GM23338 (cell line): ENCODE measurements at regions not wholly inside any gene's neighbourhood (a gene's known extent, or its start where the extent isn't known, plus 50 kb on each side); places are given as distances from the start of the nearest gene placed in this dataset.

Experiments
- ATAC-seq: fragments of 200-7000 bp; cut with Tn5 transposase; 3 replicates; pipeline ENCODE4 v1.9.1; 2020
- DNase-seq: peaks from one replicate; pipeline ENCODE4 v3.0.0-alpha.2; 2015; ENCODE audit warnings: low spot score
- H2AFZ ChIP-seq: fragments of 200-600 bp; sonication (generic); 2 replicates; pipeline ENCODE4 v1.8.0; 2016; ENCODE audit warnings: antibody characterized with exemption, mild to moderate bottlenecking, moderate library complexity
- H3F3A ChIP-seq: fragments of 200-600 bp; sonication (generic); replicated peaks from 2 replicates; pipeline ENCODE4 v1.8.0; 2017; ENCODE audit warnings: antibody characterized with exemption, mixed run types, low read depth
- H3K27ac ChIP-seq: fragments of 200-600 bp; sonication (generic); 2 replicates; pipeline ENCODE4 v1.6.1; 2016; ENCODE audit warnings: low read depth
- H3K27me3 ChIP-seq: fragments of 200-600 bp; sonication (generic); 2 replicates; pipeline ENCODE4 v1.8.0; 2016; ENCODE audit warnings: mild to moderate bottlenecking, mixed run types, moderate library complexity; ENCODE audit not compliant: insufficient read depth
- H3K36me3 ChIP-seq: fragments of 200-600 bp; sonication (generic); 2 replicates; pipeline ENCODE4 v1.8.0; 2016; ENCODE audit warnings: mild to moderate bottlenecking; ENCODE audit not compliant: insufficient read depth
- H3K4me1 ChIP-seq: fragments of 200-600 bp; sonication (generic); 2 replicates; pipeline ENCODE4 v1.8.0; 2016; ENCODE audit warnings: mild to moderate bottlenecking, moderate library complexity; ENCODE audit not compliant: insufficient read depth
- H3K4me2 ChIP-seq: fragments of 200-600 bp; sonication (generic); 2 replicates; pipeline ENCODE4 v1.7.1; 2017; ENCODE audit warnings: mixed run types
- H3K4me3 ChIP-seq: fragments of 200-600 bp; sonication (generic); 2 replicates; pipeline ENCODE4 v1.6.1; 2016; ENCODE audit warnings: mixed run types
- H3K79me2 ChIP-seq: fragments of 200-600 bp; sonication (generic); replicated peaks from 2 replicates; pipeline ENCODE4 v1.8.0; 2017; ENCODE audit warnings: mild to moderate bottlenecking; ENCODE audit not compliant: insufficient read depth
- H3K9me2 ChIP-seq: fragments of 200-600 bp; sonication (generic); 2 replicates; pipeline ENCODE4 v1.8.0; 2017; ENCODE audit not compliant: insufficient read depth
- H4K20me1 ChIP-seq: fragments of 200-600 bp; sonication (generic); replicated peaks from 2 replicates; pipeline ENCODE4 v1.8.0; 2017; ENCODE audit warnings: mild to moderate bottlenecking; ENCODE audit not compliant: insufficient read depth
- H3K27ac Mint-ChIP-seq: 2 replicates; pipeline ENCODE4 v1.8.0; 2020; ENCODE audit warnings: inconsistent platforms, mild to moderate bottlenecking, moderate library complexity, mixed read lengths
- H3K27me3 Mint-ChIP-seq: 3 replicates; pipeline ENCODE4 v1.8.0; 2022; ENCODE audit warnings: low read depth, mild to moderate bottlenecking, moderate library complexity, mixed read lengths, inconsistent platforms; ENCODE audit not compliant: insufficient read depth, poor library complexity
- H3K36me3 Mint-ChIP-seq: 3 replicates; pipeline ENCODE4 v1.8.0; 2021; ENCODE audit warnings: low read depth, mild to moderate bottlenecking, inconsistent platforms, moderate library complexity, mixed read lengths
- H3K4me1 Mint-ChIP-seq: 3 replicates; pipeline ENCODE4 v1.8.0; 2020; ENCODE audit warnings: mild to moderate bottlenecking, inconsistent platforms, mixed read lengths
- H3K4me3 Mint-ChIP-seq: 3 replicates; pipeline ENCODE4 v1.8.0; 2021; ENCODE audit warnings: moderate library complexity, mild to moderate bottlenecking, inconsistent platforms, mixed read lengths
- H3K9me3 Mint-ChIP-seq: 3 replicates; pipeline ENCODE4 v1.8.0; 2020; ENCODE audit warnings: moderate library complexity, mild to moderate bottlenecking, inconsistent platforms, mixed read lengths
- CREB1 ChIP-seq: fragments of 250-450 bp; sonication (Bioruptor Pico); IDR thresholded peaks from 2 replicates; pipeline ENCODE4 v1.5.0; 2020; ENCODE audit warnings: low read depth, mild to moderate bottlenecking, moderate library complexity
- CTCF ChIP-seq, 2 experiments: fragments of 200-600 bp in 1 of 2; sonication (generic) in 1 of 2; conservative IDR thresholded peaks; 2 replicates each; pipeline versions ENCODE4 v1.5.1 to v1.6.1; 2016 to 2017; ENCODE audit warnings: antibody characterized with exemption in 2 of 2, low read depth in 2 of 2, mild to moderate bottlenecking in 2 of 2, moderate library complexity in 1 of 2
- ETS1 ChIP-seq: IDR thresholded peaks from 2 replicates; pipeline ENCODE4 v1.6.1; 2016; ENCODE audit warnings: antibody characterized with exemption
- EZH2 ChIP-seq: fragments of 200-600 bp; sonication (generic); IDR thresholded peaks from one replicate; pipeline ENCODE4 v1.8.0; 2017; ENCODE audit warnings: antibody characterized with exemption, mild to moderate bottlenecking, low read depth; ENCODE audit not compliant: unreplicated experiment
- EZH2phosphoT487 ChIP-seq: fragments of 200-600 bp; sonication (generic); IDR thresholded peaks from one replicate; pipeline ENCODE4 v1.8.1; 2018; ENCODE audit warnings: antibody characterized with exemption; ENCODE audit not compliant: unreplicated experiment
- JUNB ChIP-seq: IDR thresholded peaks from one replicate; pipeline ENCODE4 v1.6.1; 2016; ENCODE audit warnings: antibody characterized with exemption; ENCODE audit not compliant: unreplicated experiment
- NANOG ChIP-seq: IDR thresholded peaks from 2 replicates; pipeline ENCODE4 v1.6.1; 2016; ENCODE audit warnings: antibody characterized with exemption, borderline replicate concordance
- POLR2AphosphoS5 ChIP-seq: IDR thresholded peaks from 2 replicates; pipeline ENCODE4 v1.6.1; 2016; ENCODE audit warnings: antibody characterized with exemption, low read depth
- REST ChIP-seq: IDR thresholded peaks from one replicate; pipeline ENCODE4 v1.6.1; 2018; ENCODE audit warnings: antibody characterized with exemption; ENCODE audit not compliant: unreplicated experiment
- STAT1 ChIP-seq: IDR thresholded peaks from one replicate; pipeline ENCODE4 v1.6.1; 2016; ENCODE audit warnings: antibody characterized with exemption; ENCODE audit not compliant: unreplicated experiment
- ZNF114 ChIP-seq: fragments of 250-450 bp; sonication (Bioruptor Pico); IDR thresholded peaks from 2 replicates; pipeline ENCODE4 v1.5.0; 2020; ENCODE audit warnings: mild to moderate bottlenecking, moderate library complexity
- ZNF331 ChIP-seq: fragments of 250-450 bp; sonication (Bioruptor Pico); IDR thresholded peaks from 2 replicates; pipeline ENCODE4 v1.5.0; 2020; ENCODE audit warnings: low read depth, mild to moderate bottlenecking, moderate library complexity
- ZNF462 ChIP-seq: fragments of 250-450 bp; sonication (Bioruptor Pico); IDR thresholded peaks from 2 replicates; pipeline ENCODE4 v1.5.0; 2020; ENCODE audit warnings: mild to moderate bottlenecking, moderate library complexity

- no peaks in the 10 kb centered on the region for H3K27me3 ChIP-seq
- no peak overlapping the region for H2AFZ ChIP-seq
- Mint-ChIP-seq H3K27me3 (no peaks in the 10 kb centered on the region), H3K4me1 (no peaks in the 10 kb centered on the region), H3K27ac (no peak overlapping the region), H3K9me3 (peaks cover 6% of the 10 kb centered on the region; the same call in 1 of the 3 replicates), H3K36me3 (no peaks in the 10 kb centered on the region), H3K4me3 (no peak overlapping the region)
- H3K4me3 ChIP-seq, result no peak overlapping the region
- no peaks in the 10 kb centered on the region for H3F3A ChIP-seq
- no peak for ATAC-seq
- H3K4me1 ChIP-seq, result no peaks in the 10 kb centered on the region
- no peaks in the 10 kb centered on the region for H3K79me2 ChIP-seq
- H4K20me1 ChIP-seq, result no peaks in the 10 kb centered on the region
- TF ChIP-seq JUNB, result no peak
- TF ChIP-seq ZNF331, result no peak
- no peak for TF ChIP-seq ETS1
- no peak for TF ChIP-seq NANOG
- TF ChIP-seq POLR2AphosphoS5, result no peak
- no peak for TF ChIP-seq EZH2phosphoT487
- TF ChIP-seq CTCF (conservative IDR thresholded peaks at IDR 0.05; ENCODE audit: low read depth in 2 of 2), result no peak
- no peak for TF ChIP-seq STAT1
- TF ChIP-seq CREB1, result no peak
- no peak for TF ChIP-seq ZNF114
- TF ChIP-seq ZNF462 (CRISPR knock-in tag), result no peak
- no peak for TF ChIP-seq EZH2
- TF ChIP-seq REST, result no peak
- no peaks in the 10 kb centered on the region for H3K9me2 ChIP-seq
- no peak overlapping the region for H3K4me2 ChIP-seq
- H3K36me3 ChIP-seq, result no peaks in the 10 kb centered on the region
- no peak for DNase-seq
- H3K27ac ChIP-seq, result no peak overlapping the region
Observed at GRCh38 chr1:30533796-30534550, 189.4 kb downstream of the MATN1 start.
